HG02610 (cell line): ENCODE measurements at regions not wholly inside any gene's neighbourhood (a gene's known extent, or its start where the extent isn't known, plus 50 kb on each side); places are given as distances from the start of the nearest gene placed in this dataset.
"Not testable (repeated sequence)": the region's sequence is repeated elsewhere in the genome, so short reads cannot be mapped to it uniquely, and the experiment has no call there.

Source experiments
- ATAC-seq: cut with Tn5 transposase; IDR thresholded peaks from one replicate; pipeline ENCODE4 v1.9.1; 2021; ENCODE audit warnings: mild to moderate bottlenecking, moderate library complexity; ENCODE audit not compliant: unreplicated experiment

DNA sequence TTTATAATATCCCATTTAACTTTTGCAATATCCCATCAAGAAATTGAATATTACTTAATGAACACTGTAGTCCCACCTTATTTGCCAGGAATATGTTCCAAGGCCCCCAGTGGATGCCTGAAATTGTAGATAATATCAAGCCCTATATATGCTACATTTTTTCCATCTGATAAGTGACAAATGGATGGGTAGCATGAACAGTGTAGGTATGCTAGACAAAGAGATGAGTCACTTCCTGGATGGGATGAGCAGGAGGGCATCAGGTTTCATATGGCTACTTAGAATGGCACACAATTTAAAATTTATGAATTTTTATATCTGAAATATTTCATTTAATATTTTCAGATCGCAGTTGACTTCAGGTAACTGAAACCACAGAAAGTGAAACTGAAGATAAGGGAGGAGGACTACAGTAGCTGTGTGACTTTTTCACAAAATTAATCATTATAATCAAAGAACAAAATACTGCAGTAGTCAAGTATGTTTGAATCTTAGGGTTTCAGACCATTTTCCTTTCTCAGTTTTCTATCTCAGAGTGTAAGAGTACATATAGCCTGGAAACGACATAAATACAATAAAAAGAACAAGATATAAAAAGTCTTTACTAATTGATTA is 636.4 kb upstream of the ARRDC3 start:
- no peak for ATAC-seq

DNA sequence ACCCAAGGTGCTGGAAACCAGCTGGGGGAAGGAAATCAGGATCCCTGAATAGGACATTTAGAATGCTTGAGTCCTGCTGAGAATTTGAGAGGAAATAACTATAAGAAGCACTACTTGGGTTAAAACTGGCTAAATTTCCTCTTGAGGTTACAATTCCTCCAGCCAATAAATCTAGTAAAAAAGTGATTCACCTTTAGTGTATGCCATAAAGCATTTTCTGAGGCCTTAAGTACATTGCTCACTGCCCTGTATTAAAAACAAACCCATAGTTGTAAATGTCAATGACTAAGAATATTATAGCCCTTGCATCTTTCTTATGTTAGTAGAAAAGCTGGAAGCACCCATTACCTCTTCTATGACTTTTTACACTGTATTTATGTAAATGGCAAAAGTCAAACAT is 634.7 kb upstream of the ARRDC3 start:
- no peak for ATAC-seq

DNA sequence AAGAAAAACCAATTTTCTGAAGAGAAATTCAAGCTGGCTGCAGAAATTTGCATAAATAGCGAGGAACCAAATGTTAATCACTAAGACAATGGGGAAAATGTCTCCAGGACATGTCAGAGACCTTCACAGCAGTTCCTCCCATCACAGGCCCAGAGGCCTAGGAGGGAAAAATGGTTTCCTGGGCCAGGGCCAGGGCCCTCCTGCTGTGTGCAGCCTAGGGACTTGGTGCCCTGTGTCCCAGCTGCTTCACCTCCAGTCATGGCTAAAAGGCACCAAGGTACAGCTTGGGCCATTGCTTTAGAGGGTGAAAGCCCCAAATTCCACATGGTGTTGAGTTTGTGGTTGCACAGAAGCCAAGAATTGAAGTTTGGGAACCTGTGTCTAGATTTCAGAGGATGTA is 628.7 kb upstream of the ARRDC3 start:
- not testable (repeated sequence) for ATAC-seq

DNA sequence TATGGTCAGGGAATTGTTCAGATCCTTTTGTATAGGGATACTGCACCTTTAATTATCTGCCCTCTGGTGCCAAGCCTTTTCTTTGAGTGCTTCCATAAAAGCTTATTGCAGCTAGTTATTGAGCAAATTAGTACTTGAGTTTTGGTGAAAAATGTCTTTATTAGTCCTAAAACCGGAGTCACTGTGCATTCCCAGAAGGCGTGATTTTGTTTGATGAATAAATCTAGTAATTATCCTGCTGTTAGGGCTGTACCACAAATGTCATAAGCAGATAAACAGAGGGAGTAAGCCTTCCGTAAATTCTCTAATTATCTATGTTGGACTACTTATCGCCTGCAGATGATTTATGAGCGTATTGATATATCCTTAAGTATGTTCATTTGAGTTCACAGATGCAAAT is 620.7 kb upstream of the ARRDC3 start:
- ATAC-seq, result no peak

DNA sequence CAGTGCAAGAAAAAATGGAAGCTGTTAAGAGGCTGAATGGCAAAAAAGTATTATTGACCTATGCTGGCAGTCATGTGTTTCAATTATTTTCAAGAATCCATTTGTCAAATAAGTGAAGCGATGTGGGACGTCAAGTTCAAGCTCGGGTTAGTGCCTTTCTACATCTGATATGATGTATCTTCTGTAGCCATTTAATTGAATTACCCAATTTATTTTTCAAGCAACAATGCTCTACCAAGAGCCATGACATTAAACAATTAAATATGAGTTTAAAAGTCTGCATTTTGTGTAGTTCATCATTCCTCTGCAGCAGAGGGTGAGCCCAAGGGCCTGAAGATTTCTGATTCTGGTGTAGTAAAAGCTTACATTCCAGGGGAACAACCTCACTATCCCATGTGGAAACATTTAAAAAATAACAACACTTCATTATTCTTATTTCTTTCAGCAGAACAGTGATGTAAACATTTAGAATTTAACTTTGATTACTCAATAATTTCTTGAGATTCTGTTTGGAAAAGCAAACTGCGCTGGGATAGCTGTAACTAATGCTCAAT is 619.7 kb upstream of the ARRDC3 start:
- no peak for ATAC-seq

DNA sequence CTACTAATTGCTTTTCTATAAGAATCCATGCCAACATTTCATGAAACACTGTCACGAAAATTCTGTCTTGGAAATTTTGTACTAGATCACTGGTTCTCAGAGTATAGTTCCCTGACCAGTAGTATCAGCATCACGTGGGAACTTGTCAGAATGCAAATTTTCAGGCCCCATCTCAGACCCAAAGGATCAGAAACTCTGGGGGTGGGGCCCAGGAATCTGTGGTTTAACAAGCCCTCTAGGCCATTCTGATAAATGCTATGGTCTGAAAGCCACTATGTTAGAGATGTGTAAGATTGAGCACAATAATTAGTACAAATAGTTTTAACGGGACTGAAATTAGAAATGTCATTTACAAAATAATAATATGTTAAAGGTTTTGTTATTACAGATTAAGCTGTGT is 615.7 kb upstream of the ARRDC3 start:
- no peak for ATAC-seq

DNA sequence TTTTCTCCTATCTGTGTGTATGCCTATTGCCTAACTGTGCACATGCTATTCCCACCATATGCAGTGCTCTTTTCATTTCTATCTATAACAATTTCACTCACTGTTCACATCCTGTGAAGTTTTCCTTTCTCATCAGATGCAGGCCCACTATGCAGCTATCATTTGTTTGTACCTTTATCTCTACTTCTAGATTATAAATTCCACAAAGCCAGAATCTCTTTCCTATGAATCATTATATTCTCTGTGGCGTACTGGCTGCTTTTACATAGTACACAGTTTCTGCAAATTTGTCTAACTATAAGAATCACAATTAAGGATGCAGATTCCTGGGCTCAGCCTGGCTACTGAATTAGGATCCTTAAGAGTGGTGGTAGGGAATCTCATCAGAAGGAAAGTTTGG is 600.8 kb upstream of the ARRDC3 start:
- ATAC-seq, result no peak

DNA sequence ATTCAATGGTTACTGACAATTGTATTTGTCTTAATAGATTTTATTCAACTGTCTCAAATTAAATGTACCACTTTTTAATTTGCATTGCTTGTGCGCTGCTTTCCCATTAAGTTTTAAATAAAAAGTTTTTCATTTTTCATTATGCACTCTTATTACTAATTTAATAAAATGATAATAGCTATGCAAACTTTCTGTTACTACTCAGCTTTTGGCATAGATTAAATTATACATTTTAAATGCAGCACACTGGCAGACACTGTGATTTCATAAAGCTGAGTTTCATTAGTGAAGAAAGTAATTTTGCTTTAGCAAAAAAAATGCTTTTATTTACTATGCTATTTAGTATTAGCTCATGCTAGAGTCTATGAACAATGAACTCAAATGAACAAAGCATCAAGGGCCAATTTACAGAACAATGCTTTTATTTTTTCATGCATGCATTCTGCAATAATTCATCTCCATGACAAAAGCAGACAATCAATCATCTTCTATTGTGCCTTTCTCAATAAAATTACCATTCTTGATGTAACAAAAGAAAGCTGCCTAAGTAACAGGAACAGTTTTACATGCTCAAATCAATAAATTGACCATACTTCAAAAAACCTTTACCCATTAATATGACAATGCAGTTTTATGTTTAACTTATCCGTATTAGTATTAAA is 595.2 kb upstream of the ARRDC3 start:
- no peak for ATAC-seq

DNA sequence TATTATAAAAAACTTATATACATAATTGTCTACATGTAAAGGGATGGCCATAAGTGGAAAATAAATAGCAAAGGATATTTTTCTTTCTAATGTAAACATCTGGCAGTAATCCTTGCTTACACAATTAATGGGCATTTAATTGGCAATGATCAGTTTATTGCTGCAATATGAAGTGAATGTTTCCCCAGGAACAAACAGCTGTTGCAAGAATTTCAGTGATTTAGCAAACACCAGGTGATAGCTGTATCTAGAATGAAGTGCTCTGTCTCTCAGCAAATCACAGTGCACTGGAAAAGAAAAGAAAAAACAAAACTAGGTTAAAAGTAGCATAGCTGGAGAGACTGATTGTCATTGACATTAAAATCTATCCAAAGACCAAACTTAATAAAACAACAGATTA is 594.5 kb upstream of the ARRDC3 start:
- no peak for ATAC-seq

DNA sequence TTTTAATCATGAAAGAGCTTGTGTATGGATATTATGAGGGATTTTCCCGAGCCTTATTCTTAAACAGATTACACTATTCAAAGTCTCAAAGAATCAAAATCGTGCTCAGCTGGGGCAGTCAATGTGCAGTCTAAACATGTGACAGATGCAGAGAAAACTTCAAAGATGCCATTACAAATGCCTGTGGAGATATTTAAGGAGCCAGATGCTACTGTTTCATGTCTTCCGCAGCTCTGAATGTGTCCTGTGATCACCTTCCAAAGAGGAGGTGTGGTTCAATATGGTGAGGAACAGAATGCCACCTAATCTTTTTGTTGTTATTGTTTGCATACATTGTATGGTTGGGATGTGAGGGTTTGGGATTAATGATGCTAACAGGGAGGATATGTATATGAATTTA is 593.3 kb upstream of the ARRDC3 start:
- no peak for ATAC-seq

DNA sequence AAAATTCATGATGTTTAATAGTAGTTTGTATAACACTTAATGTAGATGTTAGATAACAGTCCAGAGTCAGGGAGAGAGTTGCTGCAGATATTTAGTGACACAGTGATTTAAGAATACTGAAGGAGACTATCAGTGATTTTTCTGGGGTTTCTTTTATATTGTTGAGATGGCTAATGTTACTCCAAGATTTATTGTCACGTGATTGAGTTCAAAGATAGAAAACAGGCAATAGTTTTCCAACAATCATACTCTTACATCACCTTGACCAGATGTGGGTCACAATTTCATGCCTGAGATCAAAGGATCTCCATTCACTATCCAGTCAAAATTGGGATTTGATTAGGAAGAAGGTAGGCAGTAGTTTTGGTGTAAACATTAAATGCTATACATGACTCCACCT is 580.0 kb upstream of the ARRDC3 start:
- ATAC-seq, result no peak

DNA sequence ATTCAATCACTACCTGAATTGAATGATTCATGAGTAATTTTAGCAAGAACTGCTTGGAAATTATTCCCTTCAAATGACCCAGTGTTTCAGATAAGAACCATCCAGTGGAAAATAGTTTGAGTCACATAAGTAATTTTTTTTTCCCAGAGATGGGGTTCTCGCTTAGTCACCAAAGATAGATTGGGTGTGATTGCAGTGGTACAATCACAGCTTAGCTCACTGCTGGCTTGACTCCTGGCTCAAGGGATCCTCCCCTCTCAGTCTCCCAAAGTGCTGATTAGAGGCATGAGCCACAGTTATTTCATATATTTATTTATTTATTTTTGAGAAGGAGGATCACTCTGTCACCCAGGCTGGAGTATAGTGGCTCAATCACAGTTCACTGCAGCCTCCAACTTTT is 574.5 kb upstream of the ARRDC3 start:
- ATAC-seq, result no peak

DNA sequence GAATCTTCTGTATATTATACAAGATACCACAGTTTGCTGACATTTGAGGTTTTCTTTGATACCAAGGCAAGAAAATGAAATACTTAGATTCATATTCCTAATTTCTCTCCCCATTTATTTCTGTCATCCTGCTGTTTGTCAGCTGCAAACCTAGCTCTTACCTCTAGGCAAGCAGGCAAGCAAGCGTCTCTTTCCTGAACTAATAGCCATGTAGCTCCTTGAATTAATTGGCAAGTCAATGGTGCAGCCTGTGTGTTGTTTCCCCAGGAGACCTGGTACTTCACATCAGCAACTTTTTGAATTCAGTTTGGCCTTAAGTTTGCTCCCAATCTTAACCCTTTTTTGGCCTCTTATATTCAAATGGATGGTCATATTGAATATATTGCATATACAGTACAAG is 573.6 kb upstream of the ARRDC3 start:
- no peak for ATAC-seq

DNA sequence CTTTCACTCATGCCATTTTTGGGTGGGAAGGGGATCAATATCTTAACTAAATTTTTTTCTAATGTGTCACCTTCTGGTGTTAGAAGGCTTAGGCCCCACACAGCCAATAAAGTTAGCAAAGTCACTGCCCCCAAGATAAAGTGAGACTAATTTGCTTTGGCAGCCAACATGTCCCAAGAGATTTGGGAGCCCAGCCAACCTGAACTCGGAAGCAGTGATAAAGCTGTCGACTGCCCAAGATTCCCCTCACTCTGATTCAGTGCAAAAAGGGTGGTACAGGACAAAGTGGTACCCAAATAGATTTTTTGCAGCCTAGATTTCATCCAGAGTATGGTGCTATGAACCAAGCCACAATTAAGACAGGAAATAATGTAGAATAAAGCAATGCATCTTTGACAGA is 572.5 kb upstream of the ARRDC3 start:
- ATAC-seq, result no peak

DNA sequence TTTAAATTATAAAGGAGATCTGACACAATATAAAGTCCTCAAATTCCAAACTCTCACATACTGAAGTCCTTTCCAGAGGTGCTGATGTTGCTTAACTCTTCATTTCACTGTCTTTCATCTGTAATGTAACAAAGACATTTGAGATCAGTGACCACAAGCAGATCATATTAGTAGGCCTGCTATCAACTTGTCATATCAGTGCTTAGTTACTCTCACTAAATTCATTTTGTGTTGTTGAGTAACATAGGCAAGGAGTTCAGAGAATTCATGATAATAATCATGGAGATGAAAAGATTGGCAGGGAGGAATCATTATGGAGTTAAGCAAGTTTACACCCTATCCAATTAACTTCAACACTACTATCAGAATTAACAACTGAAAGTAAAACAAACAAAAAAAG is 571.0 kb upstream of the ARRDC3 start:
- no peak for ATAC-seq

DNA sequence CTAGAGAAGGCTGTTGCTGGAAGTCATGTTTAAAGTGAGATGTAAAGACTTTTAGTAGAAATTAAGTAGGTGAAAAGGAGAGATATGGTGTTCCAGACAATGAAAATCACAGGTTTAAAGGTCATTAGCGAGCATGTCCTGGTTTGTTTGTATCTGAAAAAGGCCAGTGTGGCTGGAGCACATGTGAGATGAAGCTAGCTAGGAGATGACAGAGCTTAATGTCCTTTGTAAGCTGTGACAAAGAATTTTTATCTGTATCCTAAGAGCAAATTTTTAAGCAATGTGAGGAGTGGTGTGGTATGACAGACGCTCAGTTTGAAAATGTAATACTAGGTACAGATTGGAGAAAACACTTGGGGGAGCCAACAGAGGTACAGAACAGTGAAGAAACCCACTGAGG is 567.2 kb upstream of the ARRDC3 start:
- ATAC-seq, result no peak

DNA sequence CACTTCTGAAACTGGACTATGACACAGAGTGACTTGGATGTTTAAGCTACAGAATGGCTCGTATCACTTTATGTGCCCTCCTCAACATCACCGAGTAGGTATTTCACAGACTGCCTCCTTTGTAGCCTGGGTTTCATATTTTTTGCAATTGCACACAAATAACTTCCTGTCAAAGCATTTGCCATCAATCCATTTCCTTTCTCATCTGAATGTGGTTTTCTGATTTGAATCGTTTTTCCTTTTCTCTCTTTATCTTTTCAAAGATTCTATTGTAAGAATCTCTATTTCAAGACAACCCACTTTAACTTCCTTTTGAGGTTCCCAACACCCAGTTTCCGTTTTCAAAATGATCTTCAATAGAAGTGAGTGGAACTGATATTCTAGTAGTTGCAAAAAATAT is 563.8 kb upstream of the ARRDC3 start:
- no peak for ATAC-seq

DNA sequence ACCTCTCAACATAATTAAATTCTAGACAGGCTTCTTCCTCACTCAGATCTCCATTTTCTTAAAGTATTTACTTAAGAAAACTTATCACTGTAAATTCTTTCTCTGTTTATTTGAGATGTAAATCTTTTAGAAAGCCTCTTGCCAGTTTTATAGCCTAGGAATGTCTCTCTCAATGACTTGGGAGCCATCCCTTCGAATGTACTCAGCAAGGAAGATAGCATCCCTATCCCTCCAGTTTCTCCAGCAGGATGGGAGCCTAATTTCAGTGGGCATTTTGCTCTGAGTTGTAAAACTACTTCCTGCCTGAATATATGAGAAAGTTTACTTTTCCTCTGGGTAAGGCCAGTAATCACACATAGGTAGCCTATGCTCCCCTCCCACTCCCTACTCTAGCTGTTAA is 558.5 kb upstream of the ARRDC3 start:
- no peak for ATAC-seq

DNA sequence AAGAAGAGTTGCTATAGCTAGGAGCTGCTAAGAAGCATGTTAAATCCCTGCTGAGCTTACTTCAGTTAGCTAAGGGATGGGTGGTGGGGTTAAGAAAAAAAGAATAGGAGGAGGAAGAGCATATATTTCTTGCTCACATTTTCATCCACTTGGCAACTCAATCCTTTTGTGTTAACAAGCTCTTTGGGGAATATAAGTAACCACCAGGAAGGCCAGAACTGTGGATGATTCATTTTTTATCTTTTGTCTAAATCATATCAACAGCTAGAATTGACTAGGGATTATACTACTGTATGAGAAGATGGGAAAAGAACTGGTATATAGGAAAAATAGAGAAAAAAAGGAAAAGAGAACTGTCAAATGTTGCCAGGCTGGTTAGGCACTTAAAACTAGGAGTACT is 555.3 kb upstream of the ARRDC3 start:
- ATAC-seq, result no peak

DNA sequence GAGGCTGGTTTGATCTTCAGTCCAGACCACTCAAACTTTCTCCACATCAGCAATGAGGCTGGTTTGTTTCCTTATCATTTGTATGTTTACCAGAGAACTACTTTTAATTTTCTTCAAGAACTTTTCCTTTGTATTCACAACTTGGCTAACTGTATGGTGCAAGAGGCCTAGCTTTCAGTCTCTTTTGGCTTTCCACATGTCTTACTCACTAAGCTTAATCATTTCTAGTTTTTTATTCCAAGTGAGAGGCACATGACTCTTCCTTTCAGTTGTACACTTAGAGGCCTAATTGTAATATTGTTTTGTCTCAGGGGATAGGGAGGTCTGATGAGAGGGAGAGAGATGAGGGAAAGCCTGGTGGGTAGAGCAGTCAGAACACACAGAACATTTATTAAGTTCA is 554.0 kb upstream of the ARRDC3 start:
- ATAC-seq, result no peak

DNA sequence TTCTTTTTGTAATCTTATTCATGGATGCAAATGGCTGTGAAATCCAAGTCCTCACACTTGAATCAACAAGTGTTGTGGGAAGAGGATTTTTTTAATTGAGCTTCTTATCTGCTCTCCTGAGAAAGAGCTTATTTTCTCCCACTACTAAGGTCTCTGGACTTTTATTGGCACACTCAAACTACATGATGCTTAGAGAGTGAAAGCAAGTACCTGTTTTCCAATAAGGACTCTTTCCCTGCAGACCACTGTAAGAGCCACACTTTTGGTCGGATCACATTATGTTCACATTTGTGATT is 546.4 kb upstream of the ARRDC3 start:
- no peak for ATAC-seq

DNA sequence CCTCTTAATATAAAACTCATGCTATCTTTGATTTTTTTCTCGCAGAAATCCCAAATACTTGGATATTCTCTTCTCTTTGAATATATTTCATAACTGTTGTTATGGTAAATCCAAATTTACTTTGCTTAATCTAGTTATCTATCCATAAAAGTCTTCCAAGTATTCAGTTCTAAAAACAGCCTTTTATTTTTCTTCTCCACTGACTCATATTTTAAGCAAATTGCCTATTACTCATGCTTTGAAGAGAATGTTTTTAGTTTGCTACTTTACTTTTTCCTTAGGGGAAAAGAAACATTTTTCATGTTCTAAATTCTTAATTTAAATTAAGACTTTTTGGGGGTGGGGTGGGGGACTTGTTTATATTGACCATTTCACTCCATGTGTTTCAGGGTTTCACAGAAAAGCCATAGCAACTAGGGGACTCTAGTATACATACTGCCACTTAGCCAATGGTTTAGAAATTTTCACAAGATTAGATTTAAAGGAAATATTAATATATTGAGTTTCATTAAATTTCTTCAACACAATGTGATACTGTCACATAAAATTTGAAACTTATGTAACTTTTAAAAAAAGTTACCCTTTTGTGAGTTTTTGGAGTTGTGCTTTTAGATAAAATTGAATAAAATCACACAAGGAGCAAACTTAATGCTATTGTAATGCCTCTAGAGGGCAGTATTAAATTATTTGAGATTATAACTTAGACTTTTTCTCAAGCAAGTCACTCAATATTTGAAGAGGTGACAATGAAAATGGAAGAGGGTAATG is 545.8 kb upstream of the ARRDC3 start:
- no peak for ATAC-seq
